ENCODE measurements at regions not wholly inside any gene's neighbourhood (a gene's known extent, or its start where the extent isn't known, plus 50 kb on each side); places are given as distances from the start of the nearest gene placed in this dataset.
"Not testable (repeated sequence)": the region's sequence is repeated elsewhere in the genome, so short reads cannot be mapped to it uniquely, and the experiment has no call there.

GRCh38 chr2:146415291-146415690, 1429.5 kb upstream of the ACVR2A start:
- no peak for DNase-seq (ENCODE audit: low spot score)
- no peak for TF ChIP-seq CTCF (IDR thresholded peaks at IDR 0.05)
- no peak for ATAC-seq (ENCODE audit: low FRiP score)

GRCh38 chr2:146414456-146414855, 1430.4 kb upstream of the ACVR2A start:
- no peak for ATAC-seq (ENCODE audit: low FRiP score)
- no peak for TF ChIP-seq CTCF (IDR thresholded peaks at IDR 0.05)
- no peak for DNase-seq (ENCODE audit: low spot score)

GRCh38 chr2:146413086-146413610, 1431.7 kb upstream of the ACVR2A start:
- no peak for TF ChIP-seq CTCF (IDR thresholded peaks at IDR 0.05)
- ATAC-seq (ENCODE audit: low FRiP score), result no peak
- DNase-seq (ENCODE audit: low spot score), result no peak

- no peak for ATAC-seq (ENCODE audit: low FRiP score)
- TF ChIP-seq CTCF (IDR thresholded peaks at IDR 0.05), result no peak
- no peak for DNase-seq (ENCODE audit: low spot score)
These were observed 1432.2 kb upstream of the ACVR2A start for GRCh38 chr2:146412625-146413024.

GRCh38 chr2:146405402-146406309, 1439.2 kb upstream of the ACVR2A start:
- not testable (repeated sequence) for DNase-seq (ENCODE audit: low spot score); ATAC-seq (ENCODE audit: low FRiP score)

- not testable (repeated sequence) for DNase-seq (ENCODE audit: low spot score); ATAC-seq (ENCODE audit: low FRiP score)
These were observed 1441.2 kb upstream of the ACVR2A start for GRCh38 chr2:146403546-146404160.

- DNase-seq (ENCODE audit: low spot score) (no peak), ATAC-seq (ENCODE audit: low FRiP score) (no peak)
- TF ChIP-seq CTCF (IDR thresholded peaks at IDR 0.05), result no peak
These were observed 1452.2 kb upstream of the ACVR2A start for GRCh38 chr2:146392631-146393030.

GRCh38 chr2:146392186-146392585, 1452.6 kb upstream of the ACVR2A start:
- ATAC-seq (ENCODE audit: low FRiP score), result no peak
- no peak for TF ChIP-seq CTCF (IDR thresholded peaks at IDR 0.05)
- DNase-seq (ENCODE audit: low spot score), result no peak

All from omental fat pad (tissue), 3 donors.